Muscle of leg (tissue), 3 donors: ENCODE measurements at regions not wholly inside any gene's neighbourhood (a gene's known extent, or its start where the extent isn't known, plus 50 kb on each side); places are given as distances from the start of the nearest gene placed in this dataset.

ENCODE experiments used
- DNase-seq: peaks from one replicate; pipeline ENCODE4 v3.0.0; 2013
- H3K27ac ChIP-seq: one replicate; pipeline ENCODE4 v1.5.1; 2013; ENCODE audit warnings: mild to moderate bottlenecking, low read length, control low read depth
- H3K27me3 ChIP-seq: one replicate; pipeline ENCODE4 v1.6.1; 2013; ENCODE audit warnings: low read length; ENCODE audit not compliant: control insufficient read depth, insufficient read depth
- H3K36me3 ChIP-seq: one replicate; pipeline ENCODE4 v1.6.1; 2013; ENCODE audit warnings: low read length; ENCODE audit not compliant: control insufficient read depth, insufficient read depth
- H3K4me1 ChIP-seq: one replicate; pipeline ENCODE4 v1.6.1; 2013; ENCODE audit warnings: low read length; ENCODE audit not compliant: control insufficient read depth, insufficient read depth
- H3K4me3 ChIP-seq: one replicate; pipeline ENCODE4 v1.5.1; 2013; ENCODE audit warnings: low read length, control low read depth
- H3K9me3 ChIP-seq: replicated peaks from 2 replicates; pipeline ENCODE4 v1.6.1; 2013; ENCODE audit warnings: low read depth, low read length; ENCODE audit not compliant: control insufficient read depth
- WGBS: methylation state at CpG from one replicate; pipeline ENCODE4 v1.1.5; 2013; ENCODE audit warnings: missing lambda C conversion rate; ENCODE audit not compliant: insufficient coverage; 5-methylcytosine and 5-hydroxymethylcytosine counted together

DNA sequence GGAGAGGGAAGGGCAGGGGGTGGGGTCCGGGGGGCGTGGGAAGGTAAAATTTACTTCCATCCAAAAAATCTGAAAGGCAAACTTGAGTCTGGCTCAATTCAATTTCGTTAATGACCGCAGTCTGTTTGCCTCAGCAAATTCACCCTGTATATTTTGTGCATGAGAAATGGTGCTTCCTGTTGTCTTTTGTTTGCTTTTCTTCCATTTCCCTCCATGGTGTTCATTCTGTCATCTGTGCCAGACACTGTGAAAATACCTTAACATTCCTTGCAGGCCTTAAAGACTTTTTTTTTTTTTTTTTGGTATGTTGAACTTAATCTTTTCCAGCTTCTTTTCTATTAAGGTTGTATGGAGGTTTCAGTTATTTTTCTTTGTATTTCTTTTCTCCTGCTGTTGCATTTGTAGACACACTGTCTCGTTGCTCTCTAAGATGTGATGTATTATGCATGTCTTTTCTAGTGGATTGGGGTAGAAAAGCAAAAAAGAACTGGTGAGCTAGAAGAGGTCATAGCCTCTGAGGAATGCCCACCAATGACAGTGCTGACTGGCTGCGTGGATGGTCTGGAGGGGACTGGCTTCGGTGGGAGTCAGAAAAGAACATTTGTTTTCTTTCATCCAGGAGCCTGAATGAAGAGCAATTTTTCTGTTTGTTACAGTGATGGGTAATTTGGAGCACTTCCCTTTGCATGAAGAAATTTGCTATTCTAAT, 585.0 kb upstream of the MAP3K7 start:
- Histone ChIP-seq H3K9me3 (no peaks in the 10 kb centered on the region), H3K36me3 (no peaks in the 10 kb centered on the region), H3K27me3 (no peaks in the 10 kb centered on the region), H3K27ac (no peak overlapping the region), H3K4me1 (no peaks in the 10 kb centered on the region), H3K4me3 (no peak overlapping the region)
- WGBS = 52% methylated on average over 3 of the region's 7 CpGs
- DNase-seq = no peak

- 36% methylated on average over 1 of the region's 3 CpGs for WGBS
Observed at GRCh38 chr6:91167846-91168245, 581.0 kb upstream of the MAP3K7 start.

DNA sequence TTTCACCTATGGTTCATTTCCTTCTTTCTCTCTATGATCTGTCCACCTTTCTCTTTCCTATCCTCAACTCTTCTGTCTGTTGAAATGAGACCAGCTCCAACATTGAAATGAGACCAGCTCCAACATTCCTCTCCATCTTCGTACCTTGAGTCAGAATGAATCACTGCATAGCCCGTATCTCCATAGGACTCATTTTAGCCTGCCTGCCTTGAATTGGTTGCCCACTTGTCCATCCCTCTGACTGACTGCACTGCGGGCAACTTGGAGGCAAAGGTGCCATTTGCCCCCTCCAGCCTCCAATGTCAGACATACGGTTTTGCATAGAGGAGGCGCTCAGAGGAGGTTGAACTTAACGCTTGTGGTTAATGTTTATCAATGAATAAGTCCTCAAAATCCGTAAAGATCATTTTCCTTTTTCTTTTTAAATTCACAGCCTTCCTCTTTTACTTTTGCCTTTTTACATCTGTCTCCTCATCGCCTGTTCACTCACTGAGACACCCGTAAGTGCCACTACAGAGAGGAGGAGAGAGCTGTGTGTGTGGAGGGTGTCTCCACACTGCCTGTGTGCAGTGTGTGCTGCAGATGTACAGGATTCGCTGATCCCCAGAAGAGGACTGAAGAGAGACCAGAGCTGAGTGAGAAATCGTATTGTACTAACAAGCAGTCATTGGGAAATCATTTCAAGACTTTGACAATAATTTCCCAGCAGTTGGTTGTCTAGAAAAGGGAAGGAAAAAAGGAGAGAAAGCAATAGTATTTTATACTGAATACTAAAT, 579.6 kb upstream of the MAP3K7 start:
- H3K4me1 ChIP-seq = no peaks in the 10 kb centered on the region
- H3K4me3 ChIP-seq = no peak overlapping the region
- 97% methylated on average over 3 of the region's 11 CpGs for WGBS
- H3K27me3 ChIP-seq = no peaks in the 10 kb centered on the region
- no peaks in the 10 kb centered on the region for H3K9me3 ChIP-seq
- H3K36me3 ChIP-seq = no peaks in the 10 kb centered on the region
- no peak overlapping the region for H3K27ac ChIP-seq
- no peak for DNase-seq

More at GRCh38 chr6:91167846-91168245, 581.0 kb upstream of the MAP3K7 start:
- H3K9me3 ChIP-seq = no peaks in the 10 kb centered on the region
- no peaks in the 10 kb centered on the region for H3K36me3 ChIP-seq
- H3K27me3 ChIP-seq = no peaks in the 10 kb centered on the region
- no peak for DNase-seq
- no peak overlapping the region for H3K4me3 ChIP-seq
- H3K27ac ChIP-seq = no peak overlapping the region
- no peaks in the 10 kb centered on the region for H3K4me1 ChIP-seq

DNA sequence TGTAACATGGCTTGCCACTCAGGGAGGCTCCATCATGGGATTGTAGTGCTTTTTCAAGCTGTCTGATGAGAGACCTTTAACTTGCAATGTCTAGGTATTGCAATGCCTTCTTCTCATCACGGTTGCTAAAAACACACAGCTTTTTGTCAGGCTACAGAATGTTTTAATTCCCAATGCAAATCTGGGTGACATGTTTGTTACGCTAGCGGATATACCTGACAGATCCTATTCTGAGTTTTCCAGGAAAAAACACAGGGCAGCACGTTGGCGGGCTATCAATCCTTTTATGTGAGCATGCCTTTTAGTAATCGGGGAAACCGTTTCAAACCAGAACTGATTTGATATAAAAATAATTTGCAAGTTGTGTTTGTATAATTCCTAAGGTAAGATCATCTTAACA, 577.2 kb upstream of the MAP3K7 start:
- no peak for DNase-seq
- Histone ChIP-seq H3K27ac (no peak overlapping the region), H3K9me3 (no peaks in the 10 kb centered on the region), H3K4me1 (no peaks in the 10 kb centered on the region), H3K27me3 (no peaks in the 10 kb centered on the region), H3K36me3 (no peaks in the 10 kb centered on the region), H3K4me3 (no peak overlapping the region)
- 80% methylated on average over 5 of the region's 7 CpGs for WGBS

DNA sequence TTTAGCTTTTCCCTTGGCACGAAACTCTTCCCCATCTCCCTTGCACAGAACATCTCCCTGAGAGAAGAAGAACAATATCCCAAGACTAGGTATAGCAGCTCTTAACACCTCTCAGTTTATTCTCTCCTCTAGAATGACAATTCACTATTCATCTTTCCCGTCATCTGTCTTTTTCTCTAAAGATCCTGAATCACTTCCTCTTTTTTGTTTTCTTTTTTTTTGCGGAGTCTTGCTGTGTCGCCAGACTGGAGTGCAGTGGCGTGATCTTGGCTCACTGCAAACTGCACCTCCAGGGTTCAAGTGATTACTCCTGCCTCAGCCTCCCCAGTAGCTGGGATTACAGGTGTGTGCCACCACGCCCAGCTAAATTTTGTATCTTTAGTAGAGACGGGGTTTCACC, 574.4 kb upstream of the MAP3K7 start:
- Histone ChIP-seq H3K4me1 (no peaks in the 10 kb centered on the region), H3K27ac (no peak overlapping the region), H3K4me3 (no peak overlapping the region), H3K9me3 (no peaks in the 10 kb centered on the region), H3K27me3 (no peaks in the 10 kb centered on the region), H3K36me3 (no peaks in the 10 kb centered on the region)
- DNase-seq = no peak
- 95% methylated on average over 7 of the region's 7 CpGs for WGBS

DNA sequence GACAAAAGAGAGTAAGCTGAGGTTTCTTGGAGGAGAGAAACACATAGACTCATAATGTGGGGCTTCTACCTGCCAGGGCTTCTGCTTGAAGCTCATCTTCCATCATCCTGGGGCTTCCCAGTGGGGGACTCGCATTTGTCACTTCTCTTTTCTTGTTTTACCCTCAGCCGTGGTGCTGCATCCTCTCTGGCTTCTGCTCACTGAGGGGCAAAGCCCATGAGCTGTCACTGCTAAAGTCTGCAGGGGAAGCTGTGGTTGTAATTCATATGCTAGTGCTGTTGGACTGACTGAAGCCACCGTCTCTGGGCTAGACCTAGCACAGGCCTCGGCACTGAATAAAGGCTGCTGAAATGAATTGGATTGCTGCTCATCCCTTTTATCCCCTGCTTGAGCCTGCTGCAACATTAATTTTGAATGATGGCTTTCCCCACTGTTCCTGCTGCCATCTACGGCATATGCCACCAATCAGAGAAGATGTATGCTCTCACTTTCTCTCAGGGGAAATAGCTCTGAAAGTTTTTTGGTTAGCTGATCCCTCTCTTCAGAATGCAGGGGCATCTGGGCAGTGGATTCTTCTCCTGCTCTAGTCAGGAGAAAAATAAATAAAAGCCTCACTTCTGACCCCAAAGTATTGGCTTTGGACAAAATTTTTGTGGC, 568.4 kb upstream of the MAP3K7 start:
- Histone ChIP-seq H3K36me3 (no peaks in the 10 kb centered on the region), H3K27me3 (no peaks in the 10 kb centered on the region), H3K9me3 (no peaks in the 10 kb centered on the region), H3K27ac (no peak overlapping the region), H3K4me3 (no peak overlapping the region), H3K4me1 (no peaks in the 10 kb centered on the region)
- WGBS = 28% methylated on average over 3 of the region's 5 CpGs
- DNase-seq = no peak

DNA sequence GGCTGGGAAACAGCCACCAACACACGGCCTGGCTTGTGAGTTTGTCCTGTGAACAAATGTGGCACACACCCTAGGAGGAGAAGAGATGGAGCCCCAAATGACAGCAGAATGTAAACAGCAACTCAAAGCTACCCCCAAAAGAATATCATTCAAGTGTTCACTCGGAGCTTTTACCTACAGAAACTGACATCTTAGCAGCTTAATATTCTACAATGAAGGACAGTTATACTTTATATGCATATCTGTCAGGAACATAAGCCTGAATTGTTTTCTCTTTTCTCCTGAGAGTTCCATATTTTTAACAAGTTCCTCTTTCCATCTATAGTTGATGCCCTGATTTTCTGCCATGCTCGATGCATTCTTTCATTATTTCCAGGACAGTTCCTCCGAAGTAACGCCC, 566.0 kb upstream of the MAP3K7 start:
- whole genome bisulfite sequencing = no CpG with 5 or more reads among the region's 5 CpGs
- Histone ChIP-seq H3K27ac (no peak overlapping the region), H3K4me1 (no peaks in the 10 kb centered on the region), H3K4me3 (no peak overlapping the region), H3K27me3 (no peaks in the 10 kb centered on the region), H3K9me3 (no peaks in the 10 kb centered on the region), H3K36me3 (no peaks in the 10 kb centered on the region)
- no peak for DNase-seq

GRCh38 chr6:91149956-91150705, 563.3 kb upstream of the MAP3K7 start:
- Histone ChIP-seq H3K27ac (no peak overlapping the region), H3K36me3 (no peaks in the 10 kb centered on the region), H3K4me1 (no peaks in the 10 kb centered on the region), H3K9me3 (no peaks in the 10 kb centered on the region), H3K4me3 (no peak overlapping the region), H3K27me3 (no peaks in the 10 kb centered on the region)
- 85% methylated on average over 2 of the region's 2 CpGs for WGBS
- DNase-seq = no peak

GRCh38 chr6:91149246-91149955, 562.5 kb upstream of the MAP3K7 start:
- H3K9me3 ChIP-seq = no peaks in the 10 kb centered on the region
- H3K4me1 ChIP-seq = no peaks in the 10 kb centered on the region
- WGBS = 41% methylated on average over 3 of the region's 8 CpGs
- no peak for DNase-seq
- no peaks in the 10 kb centered on the region for H3K27me3 ChIP-seq
- H3K4me3 ChIP-seq = no peak overlapping the region
- H3K36me3 ChIP-seq = no peaks in the 10 kb centered on the region
- no peak overlapping the region for H3K27ac ChIP-seq
